GM12874 (cell line): ENCODE measurements at regions not wholly inside any gene's neighbourhood (a gene's known extent, or its start where the extent isn't known, plus 50 kb on each side); places are given as distances from the start of the nearest gene placed in this dataset.

ENCODE experiments used
- TF ChIP-seq, protein P1 (sequence below): IDR thresholded peaks from 2 replicates; pipeline ENCODE4 v1.5.1; 2011; ENCODE audit warnings: low read depth, mild to moderate bottlenecking, control low read depth, low read length, moderate library complexity; ENCODE audit not compliant: insufficient read depth

DNA sequence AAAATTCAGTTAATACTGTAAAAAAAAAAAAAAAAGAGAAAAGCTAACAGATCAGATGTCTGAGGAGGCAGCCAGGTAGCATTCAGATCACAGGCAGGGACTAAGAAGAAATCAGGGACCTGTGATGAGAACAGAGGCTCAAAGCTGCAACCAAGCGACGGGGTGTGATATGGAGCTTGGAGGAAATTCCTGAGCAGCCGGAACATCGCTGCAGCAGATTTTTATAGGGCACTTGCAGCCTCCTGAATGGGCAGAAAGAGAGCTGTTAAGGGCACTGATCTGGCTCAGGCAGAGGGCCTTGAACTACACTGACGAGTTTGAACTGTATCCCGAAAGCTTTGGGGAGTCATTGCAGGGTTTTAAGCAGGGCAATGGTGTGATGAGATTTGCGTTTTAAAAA, 315.4 kb downstream of the ADGRL2 start:
- TF ChIP-seq, protein P1, sequence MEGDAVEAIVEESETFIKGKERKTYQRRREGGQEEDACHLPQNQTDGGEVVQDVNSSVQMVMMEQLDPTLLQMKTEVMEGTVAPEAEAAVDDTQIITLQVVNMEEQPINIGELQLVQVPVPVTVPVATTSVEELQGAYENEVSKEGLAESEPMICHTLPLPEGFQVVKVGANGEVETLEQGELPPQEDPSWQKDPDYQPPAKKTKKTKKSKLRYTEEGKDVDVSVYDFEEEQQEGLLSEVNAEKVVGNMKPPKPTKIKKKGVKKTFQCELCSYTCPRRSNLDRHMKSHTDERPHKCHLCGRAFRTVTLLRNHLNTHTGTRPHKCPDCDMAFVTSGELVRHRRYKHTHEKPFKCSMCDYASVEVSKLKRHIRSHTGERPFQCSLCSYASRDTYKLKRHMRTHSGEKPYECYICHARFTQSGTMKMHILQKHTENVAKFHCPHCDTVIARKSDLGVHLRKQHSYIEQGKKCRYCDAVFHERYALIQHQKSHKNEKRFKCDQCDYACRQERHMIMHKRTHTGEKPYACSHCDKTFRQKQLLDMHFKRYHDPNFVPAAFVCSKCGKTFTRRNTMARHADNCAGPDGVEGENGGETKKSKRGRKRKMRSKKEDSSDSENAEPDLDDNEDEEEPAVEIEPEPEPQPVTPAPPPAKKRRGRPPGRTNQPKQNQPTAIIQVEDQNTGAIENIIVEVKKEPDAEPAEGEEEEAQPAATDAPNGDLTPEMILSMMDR: no peak

DNA sequence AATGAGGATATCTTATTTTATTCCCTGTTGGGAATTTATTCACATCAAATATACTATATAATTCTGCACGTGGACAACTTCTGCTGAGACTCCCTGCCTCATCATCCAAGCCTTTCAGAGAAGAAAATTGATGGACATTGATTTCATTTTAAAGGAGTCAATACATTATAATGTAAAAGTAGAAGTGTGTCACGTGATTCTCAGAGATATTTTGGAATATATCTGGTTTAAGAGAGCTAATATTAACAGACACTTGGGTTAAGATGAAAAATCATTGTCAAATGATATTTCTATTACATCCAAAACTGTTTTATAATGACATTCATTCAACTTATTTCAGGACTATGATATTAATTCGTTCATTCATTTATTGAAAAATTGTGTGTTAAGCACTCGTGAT, 314.2 kb downstream of the ADGRL2 start:
- TF ChIP-seq, protein P1: no peak

DNA sequence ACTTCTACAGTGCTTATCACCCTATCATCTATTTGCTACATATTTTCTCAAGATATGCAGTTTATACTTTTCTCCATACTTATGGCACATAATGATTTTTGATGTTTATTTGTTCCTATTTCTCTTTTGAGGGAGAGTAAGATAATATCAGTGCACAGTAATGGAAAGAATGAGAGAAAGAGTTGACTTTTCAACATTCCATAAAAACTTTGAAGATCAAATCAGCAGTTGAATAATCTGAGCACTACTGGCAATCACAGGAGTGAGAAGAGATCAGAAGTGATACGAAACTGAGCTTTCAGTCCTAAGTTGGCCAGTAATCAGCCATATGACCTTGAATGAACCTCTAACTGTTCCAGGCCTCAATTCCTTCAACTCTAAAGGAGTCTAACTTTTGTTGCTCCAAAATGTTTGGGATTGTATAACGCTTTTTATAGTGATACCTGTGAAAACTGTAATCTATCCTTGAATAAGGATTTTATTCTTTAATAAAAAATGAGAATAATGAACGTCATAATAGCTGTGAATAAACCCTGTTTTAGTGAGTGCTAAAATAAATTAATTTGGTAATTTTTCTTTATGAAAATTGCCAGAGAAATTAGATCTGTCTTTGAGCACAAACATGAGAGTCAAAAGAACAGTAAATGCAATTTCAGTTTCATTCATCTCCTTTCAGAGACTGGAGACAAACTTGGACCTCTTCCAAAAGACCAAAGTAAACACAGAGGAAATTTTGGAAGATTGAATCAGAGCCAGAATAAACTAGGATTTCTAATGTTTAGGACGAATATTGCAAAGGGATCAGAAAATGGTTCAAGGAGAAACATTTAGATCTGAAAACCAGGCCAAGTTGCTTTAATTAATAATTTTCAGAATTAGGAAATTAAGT, 309.9 kb downstream of the ADGRL2 start:
- TF ChIP-seq, protein P1: no peak

DNA sequence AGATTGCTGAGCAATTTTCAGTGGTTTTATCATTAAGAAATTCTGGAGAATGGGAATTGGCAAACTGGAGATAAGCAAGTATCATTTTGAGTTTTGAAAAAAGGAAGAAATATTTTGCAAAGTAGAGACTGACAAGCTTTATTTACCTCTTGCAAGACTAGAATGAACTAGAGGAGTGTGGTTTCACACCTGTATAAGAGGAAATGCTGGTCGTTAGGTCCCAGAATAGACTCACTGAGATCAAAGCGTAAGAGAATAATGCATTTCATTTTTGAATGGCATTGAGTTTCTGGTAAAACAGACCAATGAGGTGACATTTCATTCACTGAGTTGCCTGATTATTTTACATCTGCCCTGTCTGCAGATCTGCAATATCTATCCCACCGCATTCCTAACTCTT, 308.1 kb downstream of the ADGRL2 start:
- TF ChIP-seq, protein P1: no peak

DNA sequence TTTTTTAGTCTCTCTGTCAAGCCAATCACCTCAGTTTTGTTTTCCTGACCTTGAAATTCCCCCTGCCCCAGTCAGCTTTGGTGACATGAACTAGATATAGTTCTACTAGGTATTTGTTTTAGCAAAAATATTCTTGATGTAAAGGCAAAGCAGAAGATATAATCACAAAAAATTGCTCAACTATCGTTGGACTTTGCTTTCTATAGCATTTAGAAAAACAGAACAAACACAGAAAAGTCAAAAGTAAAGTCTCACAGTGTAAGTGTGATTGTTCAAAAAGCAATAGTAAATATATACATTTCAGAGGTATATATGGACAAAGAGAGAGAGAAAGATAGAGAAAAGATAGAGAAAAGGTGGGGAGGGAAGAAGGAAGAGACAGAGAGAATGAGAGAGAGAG, 305.9 kb downstream of the ADGRL2 start:
- TF ChIP-seq, protein P1: no peak

DNA sequence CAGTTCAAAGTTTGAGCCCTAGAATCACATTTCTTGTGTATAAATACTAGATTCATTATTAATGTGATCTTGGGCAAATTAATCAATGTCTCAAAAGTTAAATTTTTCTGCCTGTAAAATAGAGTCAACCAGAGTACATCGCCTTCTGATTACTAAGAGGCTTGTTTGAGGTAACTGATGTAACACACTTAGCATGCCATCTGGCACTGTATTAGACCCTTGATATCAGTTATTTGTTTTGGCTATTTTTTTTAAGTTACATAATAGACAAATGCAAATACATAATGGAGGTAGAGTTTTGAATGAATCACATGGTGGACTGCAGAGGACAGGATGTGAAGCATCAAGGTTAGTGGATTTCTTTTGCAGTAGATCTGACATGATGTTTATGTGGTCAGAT, 298.4 kb downstream of the ADGRL2 start:
- TF ChIP-seq, protein P1: no peak

DNA sequence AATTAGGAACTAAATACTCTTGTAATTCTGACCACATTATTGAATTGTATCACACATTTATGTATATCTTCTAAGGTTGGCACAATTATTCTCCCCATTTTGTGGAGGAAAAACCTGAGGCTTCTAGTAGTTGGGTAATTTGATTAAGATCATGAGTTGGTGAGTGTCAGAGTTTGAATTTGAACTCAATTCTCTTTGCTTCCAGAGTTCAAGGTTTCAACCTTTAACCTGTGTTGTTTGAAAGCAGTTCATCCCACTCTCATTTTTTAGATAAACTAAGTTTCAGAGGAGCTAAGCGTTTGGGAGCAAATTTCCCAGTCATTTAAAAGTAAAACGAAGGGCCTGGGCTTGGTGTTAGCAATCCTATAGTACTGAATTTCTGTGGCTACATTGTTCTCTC, 293.4 kb downstream of the ADGRL2 start:
- TF ChIP-seq, protein P1: no peak
